SU-DHL-6 (cell line): ENCODE measurements at regions not wholly inside any gene's neighbourhood (a gene's known extent, or its start where the extent isn't known, plus 50 kb on each side); places are given as distances from the start of the nearest gene placed in this dataset.

Experiments
- H2AFZ ChIP-seq: fragments of 200-600 bp; sonication (generic); 2 replicates; pipeline ENCODE4 v1.6.1; 2014; ENCODE audit warnings: low read depth, mild to moderate bottlenecking, moderate library complexity, mixed read lengths, antibody characterized with exemption, low read length; ENCODE audit not compliant: severe bottlenecking
- H3F3A ChIP-seq: fragments of 200-600 bp; shearing (Covaris generic); 2 replicates; pipeline ENCODE4 v1.6.0; 2016; ENCODE audit warnings: antibody characterized with exemption, mild to moderate bottlenecking; ENCODE audit not compliant: insufficient read depth
- H3K27ac ChIP-seq: fragments of 200-600 bp; sonication (generic); 2 replicates; pipeline ENCODE4 v1.5.1; 2016; ENCODE audit warnings: low read depth, mild to moderate bottlenecking, low read length, moderate library complexity, mixed read lengths
- H3K27me3 ChIP-seq: fragments of 200-600 bp; sonication (generic), shearing (Covaris generic); 2 replicates; pipeline ENCODE4 v1.6.0; 2014; ENCODE audit warnings: mild to moderate bottlenecking, low read length
- H3K36me3 ChIP-seq: fragments of 200-600 bp; sonication (generic); 2 replicates; pipeline ENCODE4 v1.6.1; 2014; ENCODE audit warnings: mild to moderate bottlenecking, low read length, mixed read lengths
- H3K4me2 ChIP-seq: fragments of 300-600, 200-600 bp; shearing (Covaris generic), sonication (generic); 2 replicates; pipeline ENCODE4 v1.6.0; 2014; ENCODE audit warnings: low read length, low read depth, mild to moderate bottlenecking; ENCODE audit not compliant: poor library complexity, severe bottlenecking
- H3K4me3 ChIP-seq: fragments of 200-600 bp; sonication (generic); 2 replicates; pipeline ENCODE4 v1.5.1; 2014; ENCODE audit warnings: antibody characterized with exemption, low read length, mild to moderate bottlenecking, mixed read lengths; ENCODE audit not compliant: insufficient read depth, poor library complexity, severe bottlenecking
- H3K79me2 ChIP-seq: fragments of 200-600 bp; sonication (generic); 2 replicates; pipeline ENCODE4 v1.6.1; 2014; ENCODE audit warnings: mild to moderate bottlenecking, low read length, moderate library complexity; ENCODE audit not compliant: insufficient read depth
- H3K9ac ChIP-seq: fragments of 200-600 bp; sonication (generic); 2 replicates; pipeline ENCODE4 v1.7.0; 2014; ENCODE audit warnings: mild to moderate bottlenecking, low read length
- H3K9me2 ChIP-seq: fragments of 200-600 bp; sonication (generic); replicated peaks from 2 replicates; pipeline ENCODE4 v1.6.1; 2014; ENCODE audit warnings: low read length; ENCODE audit not compliant: insufficient read depth
- H3K9me3 ChIP-seq: fragments of 200-600 bp; sonication (generic); 2 replicates; pipeline ENCODE4 v1.6.1; 2014; ENCODE audit warnings: low read length, mixed read lengths; ENCODE audit not compliant: insufficient read depth
- H4K20me1 ChIP-seq: fragments of 200-600 bp; sonication (generic); 2 replicates; pipeline ENCODE4 v1.6.1; 2014; ENCODE audit warnings: low read depth, mild to moderate bottlenecking, antibody characterized with exemption, low read length, moderate library complexity, mixed read lengths
- CTCF ChIP-seq: fragments of 200-600 bp; sonication (generic); IDR thresholded peaks from one replicate; pipeline ENCODE4 v1.5.1; 2017; ENCODE audit warnings: antibody characterized with exemption, mild to moderate bottlenecking, low read length, moderate library complexity; ENCODE audit not compliant: insufficient read depth, poor library complexity, severe bottlenecking
- EZH2phosphoT487 ChIP-seq: fragments of 200-600 bp; sonication (generic), shearing (Covaris generic); conservative IDR thresholded peaks from 2 replicates; pipeline ENCODE4 v1.6.1; 2018; ENCODE audit warnings: mild to moderate bottlenecking, antibody characterized with exemption, low read length, moderate library complexity, mixed read lengths

GRCh38 chr6:168988280-168988679 is 265.4 kb downstream of the THBS2 start:
- no peak overlapping the region for H3K4me2 ChIP-seq
- H3K36me3 ChIP-seq, result no peaks in the 10 kb centered on the region
- no peak overlapping the region for H3K27ac ChIP-seq
- H3K9me2 ChIP-seq, result no peaks in the 10 kb centered on the region
- H3K9me3 ChIP-seq, result no peaks in the 10 kb centered on the region
- no peaks in the 10 kb centered on the region for H3K27me3 ChIP-seq
- TF ChIP-seq EZH2phosphoT487 (no peak), CTCF (no peak)
- no peaks in the 10 kb centered on the region for H3K79me2 ChIP-seq
- H2AFZ ChIP-seq, result no peak overlapping the region
- H3K4me3 ChIP-seq, result no peak overlapping the region
- H4K20me1 ChIP-seq, result no peaks in the 10 kb centered on the region
- H3F3A ChIP-seq, result no peaks in the 10 kb centered on the region
- no peak overlapping the region for H3K9ac ChIP-seq

DNA sequence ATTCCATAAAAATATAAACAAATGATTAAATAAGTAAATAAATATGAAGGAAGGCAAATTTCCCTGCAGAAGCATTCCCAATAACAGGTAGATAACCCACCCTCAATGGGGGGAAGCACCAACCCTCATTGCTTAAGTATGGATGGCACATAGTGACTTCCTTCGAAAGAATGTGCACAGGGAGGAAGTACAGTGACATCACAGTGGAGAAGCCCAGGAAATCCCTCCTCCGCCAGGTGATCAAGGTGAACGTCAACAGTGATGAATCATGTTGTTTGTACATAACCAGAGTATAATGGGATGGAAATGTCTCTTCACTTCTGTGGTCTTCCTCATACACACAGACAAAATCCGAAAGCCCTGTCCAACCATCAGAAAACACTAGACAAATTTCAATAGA is 267.9 kb downstream of the THBS2 start:
- Histone ChIP-seq H3K4me3 (no peak overlapping the region), H3K9ac (no peak overlapping the region), H3K4me2 (no peak overlapping the region), H2AFZ (no peak overlapping the region), H3K27ac (no peak overlapping the region), H3K36me3 (no peaks in the 10 kb centered on the region), H3K9me2 (no peaks in the 10 kb centered on the region), H3F3A (no peaks in the 10 kb centered on the region), H3K27me3 (no peaks in the 10 kb centered on the region), H4K20me1 (no peaks in the 10 kb centered on the region), H3K79me2 (no peaks in the 10 kb centered on the region), H3K9me3 (no peaks in the 10 kb centered on the region; the same call in 1 of the 2 replicates)
- TF ChIP-seq EZH2phosphoT487, result no peak
- TF ChIP-seq CTCF, result no peak

- H3K79me2 ChIP-seq, result no peaks in the 10 kb centered on the region
Observed at GRCh38 chr6:168983925-168984324, 269.7 kb downstream of the THBS2 start.

More at GRCh38 chr6:168983925-168984324, 269.7 kb downstream of the THBS2 start:
- Histone ChIP-seq H3K4me2 (no peak overlapping the region), H4K20me1 (no peaks in the 10 kb centered on the region), H3F3A (no peaks in the 10 kb centered on the region), H2AFZ (no peak overlapping the region), H3K9ac (no peak overlapping the region), H3K4me3 (no peak overlapping the region), H3K27ac (no peak overlapping the region), H3K36me3 (no peaks in the 10 kb centered on the region), H3K9me3 (no peaks in the 10 kb centered on the region; the same call in 1 of the 2 replicates), H3K9me2 (no peaks in the 10 kb centered on the region), H3K27me3 (no peaks in the 10 kb centered on the region)
- TF ChIP-seq CTCF (no peak), EZH2phosphoT487 (no peak)
